CD4-positive, alpha-beta memory T cell (primary cell): ENCODE measurements at regions not wholly inside any gene's neighbourhood (a gene's known extent, or its start where the extent isn't known, plus 50 kb on each side); places are given as distances from the start of the nearest gene placed in this dataset.

Experiments used
- CTCF ChIA-PET: fragments of 350-600 bp; sonication (Branson Sonifier 250); formaldehyde crosslinking; loops from one replicate; lab custom pipeline; 2021; ENCODE audit warnings: inconsistent platforms; ENCODE audit not compliant: partially characterized antibody; lab: Charles Lee
- POLR2A ChIA-PET: fragments of 350-600 bp; sonication (Branson Sonifier 250); formaldehyde crosslinking; loops from one replicate; lab custom pipeline; 2021; ENCODE audit not compliant: partially characterized antibody; lab: Charles Lee
- DNase-seq, 5 donors: peaks; one replicate each; pipeline versions ENCODE4 v3.0.0 to v3.0.0-alpha.2; 2020 to 2022; ENCODE audit warnings: mixed read lengths in 1 of 5
- H3K27ac ChIP-seq: one replicate; pipeline ENCODE4 v1.7.0; 2013; ENCODE audit warnings: low read depth, low read length
- H3K27me3 ChIP-seq: 2 replicates; pipeline ENCODE4 v1.7.0; 2013; ENCODE audit warnings: mild to moderate bottlenecking, low read length, moderate library complexity; ENCODE audit not compliant: insufficient read depth
- H3K36me3 ChIP-seq: 2 replicates; pipeline ENCODE4 v1.7.0; 2013; ENCODE audit warnings: mild to moderate bottlenecking, low read length, moderate library complexity; ENCODE audit not compliant: insufficient read depth
- H3K4me1 ChIP-seq: 2 replicates; pipeline ENCODE4 v1.7.0; 2013; ENCODE audit warnings: mild to moderate bottlenecking, low read length, moderate library complexity; ENCODE audit not compliant: insufficient read depth
- H3K4me3 ChIP-seq, 2 donors: one replicate each; pipeline ENCODE4 v1.7.0; 2013; ENCODE audit warnings: low read length in 2 of 2, mild to moderate bottlenecking in 1 of 2
- H3K9me3 ChIP-seq, 2 donors: one replicate each; pipeline ENCODE4 v1.7.0; 2013; ENCODE audit warnings: low read length in 2 of 2, control low read depth in 1 of 2; ENCODE audit not compliant: control insufficient read depth in 1 of 2
- H3K27ac Mint-ChIP-seq, 7 donors: one replicate each; pipeline ENCODE4 v1.8.0; 2020 to 2021; ENCODE audit warnings: mixed read lengths in 7 of 7, mild to moderate bottlenecking in 6 of 7, inconsistent platforms in 3 of 7, moderate library complexity in 3 of 7
- H3K27me3 Mint-ChIP-seq, 2 donors: one replicate each; pipeline ENCODE4 v1.8.0; 2020 to 2021; ENCODE audit warnings: mixed read lengths in 2 of 2
- H3K36me3 Mint-ChIP-seq, 2 donors: one replicate each; pipeline ENCODE4 v1.8.0; 2020 to 2021; ENCODE audit warnings: mixed read lengths in 2 of 2, inconsistent platforms in 1 of 2, mild to moderate bottlenecking in 1 of 2
- H3K4me1 Mint-ChIP-seq, 4 donors: one replicate each; pipeline ENCODE4 v1.8.0; 2020 to 2021; ENCODE audit warnings: mixed read lengths in 4 of 4, mild to moderate bottlenecking in 1 of 4
- H3K4me3 Mint-ChIP-seq, 8 donors: one replicate each; pipeline ENCODE4 v1.8.0; 2020 to 2021; ENCODE audit warnings: mixed read lengths in 8 of 8, mild to moderate bottlenecking in 7 of 8, moderate library complexity in 6 of 8, inconsistent platforms in 3 of 8
- H3K9me3 Mint-ChIP-seq, 8 donors: one replicate each; pipeline ENCODE4 v1.8.0; 2020 to 2021; ENCODE audit warnings: mixed read lengths in 8 of 8, mild to moderate bottlenecking in 5 of 8, inconsistent platforms in 3 of 8, moderate library complexity in 1 of 8
- intact Hi-C: fragments of 100-400 bp; cut with micrococcal nuclease; formaldehyde crosslinking; loops from one replicate; pipeline ENCODE4 v1.15.1; 2023

DNA sequence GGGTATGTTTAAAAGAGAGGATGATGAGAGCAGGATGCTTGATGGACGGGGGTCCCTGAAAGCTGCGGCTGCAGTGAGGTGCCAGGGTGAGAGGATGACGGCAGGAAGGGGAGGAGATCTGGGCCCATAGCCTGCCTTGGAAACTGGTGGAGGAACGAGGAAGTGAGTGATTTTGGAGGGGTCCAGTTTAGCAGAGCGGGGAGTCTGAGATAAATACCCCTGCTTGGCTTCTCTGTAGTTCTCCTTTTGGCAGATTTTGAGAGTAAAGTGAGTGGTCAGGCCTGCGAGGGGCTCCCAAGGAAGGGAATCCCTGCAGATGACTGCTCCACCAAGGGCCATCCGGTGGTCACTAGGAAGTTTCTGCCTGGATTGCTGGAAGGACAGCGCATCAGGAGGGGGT lies 98.5 kb upstream of the PTCH1 start:
- DNase-seq, result no peak
- Mint-ChIP-seq H3K36me3 (no peaks in the 10 kb centered on the region), H3K27ac (no peak overlapping the region), H3K4me1 (no peaks in the 10 kb centered on the region), H3K9me3 (peaks cover 0 to 7% (median 3%) of the 10 kb centered on the region in 8 donors), H3K27me3 (peaks cover 6 to 12% of the 10 kb centered on the region in 2 donors), H3K4me3 (no peak overlapping the region)
- intact Hi-C loops, result no loop called here
- H3K4me1 ChIP-seq, result no peaks in the 10 kb centered on the region
- H3K36me3 ChIP-seq, result no peaks in the 10 kb centered on the region
- H3K27me3 ChIP-seq, result no peaks in the 10 kb centered on the region
- no peak overlapping the region for H3K4me3 ChIP-seq
- H3K9me3 ChIP-seq, result no peaks in the 10 kb centered on the region
- ChIA-PET CTCF (no interaction called here), POLR2A (no interaction called here)
- no peak overlapping the region for H3K27ac ChIP-seq

DNA sequence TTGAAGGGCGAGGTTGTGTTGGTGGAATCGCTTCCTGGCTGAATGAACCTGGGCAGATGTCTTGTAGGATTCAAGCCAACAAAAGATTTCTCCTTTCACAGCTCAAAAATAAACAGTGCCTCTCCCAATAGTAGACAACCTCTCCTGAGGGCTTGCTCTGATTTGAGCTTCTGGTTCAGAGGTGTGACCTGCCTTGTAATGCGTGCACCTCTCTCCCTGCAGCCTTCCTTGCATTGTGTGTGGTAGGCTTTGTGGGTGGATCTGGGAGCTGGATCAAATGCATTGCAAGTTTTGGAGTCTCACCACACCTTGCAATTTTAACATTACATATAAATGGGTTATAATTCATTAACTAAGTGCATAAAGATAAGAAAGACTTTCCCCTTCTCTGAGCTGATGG lies 96.9 kb upstream of the PTCH1 start:
- CTCF ChIA-PET, result no interaction called here
- H3K27ac Mint-ChIP-seq, result no peak overlapping the region
- no peak overlapping the region for H3K4me3 Mint-ChIP-seq

DNA sequence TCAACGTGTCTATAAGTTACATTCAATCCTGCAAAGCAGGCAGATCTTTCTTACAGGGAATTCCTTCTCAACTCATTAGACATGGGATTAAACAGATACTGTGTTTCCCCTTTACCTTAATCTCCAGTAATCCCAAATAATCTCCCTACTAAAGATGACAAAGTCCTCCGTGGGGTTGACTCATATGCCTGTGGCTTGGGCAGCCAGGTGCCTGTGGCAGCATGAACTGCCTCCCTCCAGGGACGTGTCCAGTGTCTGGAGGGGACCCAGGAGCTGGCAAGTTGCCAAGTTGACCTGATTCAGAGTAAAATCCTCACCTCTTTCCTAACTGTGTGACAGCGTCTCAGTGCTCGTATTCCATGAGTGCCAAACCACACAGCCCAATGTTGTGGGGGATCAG lies 94.6 kb upstream of the PTCH1 start:
- H3K9me3 ChIP-seq, result no peaks in the 10 kb centered on the region
- Mint-ChIP-seq H3K36me3 (no peaks in the 10 kb centered on the region), H3K27me3 (peaks cover 3 to 9% of the 10 kb centered on the region in 2 donors), H3K27ac (no peak overlapping the region), H3K4me1 (no peaks in the 10 kb centered on the region), H3K4me3 (no peak overlapping the region), H3K9me3 (peaks cover 0 to 7% (median 3%) of the 10 kb centered on the region in 8 donors)
- H3K27me3 ChIP-seq, result no peaks in the 10 kb centered on the region
- intact Hi-C loops, result no loop called here
- H3K27ac ChIP-seq, result no peak overlapping the region
- POLR2A ChIA-PET, result no interaction called here
- CTCF ChIA-PET, result no interaction called here
- no peak overlapping the region for H3K4me3 ChIP-seq
- H3K4me1 ChIP-seq, result no peaks in the 10 kb centered on the region
- H3K36me3 ChIP-seq, result no peaks in the 10 kb centered on the region
- DNase-seq, result no peak

More for the DNA sequence above, 96.9 kb upstream of the PTCH1 start:
- POLR2A ChIA-PET, result no interaction called here
- Histone ChIP-seq H3K9me3 (no peaks in the 10 kb centered on the region), H3K27me3 (no peaks in the 10 kb centered on the region), H3K27ac (no peak overlapping the region), H3K4me1 (no peaks in the 10 kb centered on the region), H3K4me3 (no peak overlapping the region), H3K36me3 (no peaks in the 10 kb centered on the region)
- no peak for DNase-seq
- Mint-ChIP-seq H3K9me3 (peaks cover 0 to 7% (median 3%) of the 10 kb centered on the region in 8 donors), H3K36me3 (no peaks in the 10 kb centered on the region), H3K4me1 (no peaks in the 10 kb centered on the region), H3K27me3 (peaks cover 6 to 12% of the 10 kb centered on the region in 2 donors)
- intact Hi-C loops, result no loop called here

DNA sequence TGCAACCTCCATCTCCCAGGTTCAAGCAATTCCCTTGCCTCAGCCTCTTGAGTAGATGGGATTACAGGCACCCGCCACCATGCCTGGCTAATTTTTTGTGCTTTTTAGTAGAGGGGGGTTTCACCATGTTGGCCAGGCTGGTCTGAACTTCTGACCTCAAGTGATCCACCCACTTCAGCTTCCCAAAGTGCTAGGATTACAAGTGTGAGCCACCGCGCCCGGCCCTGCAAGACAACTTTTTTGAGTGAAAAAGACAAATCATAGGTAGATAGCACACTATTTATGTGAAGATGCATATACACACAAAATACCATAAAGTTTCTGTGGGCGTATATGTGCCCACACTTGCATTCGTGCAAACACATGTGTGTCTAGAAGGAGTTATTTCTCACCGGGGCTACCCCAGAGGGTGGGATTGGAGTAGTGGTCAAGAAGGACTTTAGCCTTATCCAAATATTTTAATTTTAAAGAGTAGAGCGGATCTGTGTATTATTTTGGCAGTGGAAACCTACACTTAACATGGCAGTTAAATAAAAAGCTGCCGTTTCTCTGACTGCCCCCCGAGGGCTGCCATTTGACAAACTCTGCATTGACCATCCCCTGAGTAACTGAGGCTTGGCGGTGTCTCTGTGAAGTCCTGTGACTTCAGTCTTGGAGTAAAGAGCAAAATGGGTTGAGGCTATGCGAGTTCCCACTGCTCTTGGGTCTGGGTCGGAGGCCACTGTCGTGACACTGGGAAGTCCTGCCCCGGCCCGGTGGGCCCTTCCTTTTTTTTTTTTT lies 93.4 kb upstream of the PTCH1 start:
- Histone ChIP-seq H3K27me3 (no peaks in the 10 kb centered on the region), H3K36me3 (no peaks in the 10 kb centered on the region), H3K4me3 (no peak overlapping the region), H3K27ac (no peak overlapping the region), H3K4me1 (no peaks in the 10 kb centered on the region), H3K9me3 (no peaks in the 10 kb centered on the region)
- ChIA-PET POLR2A (no interaction called here), CTCF (no interaction called here)
- no peak overlapping the region for H3K4me3 Mint-ChIP-seq
- peaks cover 0 to 1% (median 0%) of the 10 kb centered on the region in 4 donors for H3K4me1 Mint-ChIP-seq
- H3K27me3 Mint-ChIP-seq, result peaks cover 3 to 8% of the 10 kb centered on the region in 2 donors
- intact Hi-C loops, result no loop called here
- no peak overlapping the region for H3K27ac Mint-ChIP-seq
- H3K9me3 Mint-ChIP-seq, result peaks cover 0 to 7% (median 2%) of the 10 kb centered on the region in 8 donors
- no peaks in the 10 kb centered on the region for H3K36me3 Mint-ChIP-seq
- DNase-seq, result no peak

DNA sequence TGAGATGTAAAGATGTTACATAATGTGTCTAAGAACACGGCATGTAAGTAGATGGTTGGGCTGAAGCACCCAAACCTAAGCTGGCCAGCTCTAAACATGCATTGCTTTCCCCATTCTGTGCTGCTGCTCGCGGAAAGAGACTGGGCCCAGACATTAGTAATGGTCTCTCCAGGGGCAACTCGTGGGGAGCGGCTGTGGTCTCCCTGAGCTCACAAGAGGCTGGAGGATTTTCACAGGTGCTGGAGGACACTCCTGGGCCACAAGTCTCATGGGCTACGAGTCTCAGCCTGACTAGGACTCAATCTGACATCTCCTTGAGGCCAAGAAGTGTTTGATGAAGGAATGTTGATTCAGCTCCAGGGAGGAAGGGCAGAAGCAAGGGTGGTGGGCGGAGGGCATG lies 92.7 kb upstream of the PTCH1 start:
- H3K36me3 Mint-ChIP-seq, result no peaks in the 10 kb centered on the region
- H3K4me1 Mint-ChIP-seq, result peaks cover 0 to 1% (median 0%) of the 10 kb centered on the region in 4 donors
- peaks cover 0 to 7% (median 2%) of the 10 kb centered on the region in 8 donors for H3K9me3 Mint-ChIP-seq
- no peak for DNase-seq
- no peaks in the 10 kb centered on the region for H3K27me3 ChIP-seq
- POLR2A ChIA-PET, result no interaction called here
- no peaks in the 10 kb centered on the region for H3K9me3 ChIP-seq
- no peak overlapping the region for H3K27ac Mint-ChIP-seq
- intact Hi-C loops, result no loop called here
- no peak overlapping the region for H3K4me3 Mint-ChIP-seq
- peaks cover 3 to 6% of the 10 kb centered on the region in 2 donors for H3K27me3 Mint-ChIP-seq
- CTCF ChIA-PET, result no interaction called here
- H3K27ac ChIP-seq, result no peak overlapping the region
- no peaks in the 10 kb centered on the region for H3K36me3 ChIP-seq
- H3K4me1 ChIP-seq, result no peaks in the 10 kb centered on the region
- H3K4me3 ChIP-seq, result no peak overlapping the region

DNA sequence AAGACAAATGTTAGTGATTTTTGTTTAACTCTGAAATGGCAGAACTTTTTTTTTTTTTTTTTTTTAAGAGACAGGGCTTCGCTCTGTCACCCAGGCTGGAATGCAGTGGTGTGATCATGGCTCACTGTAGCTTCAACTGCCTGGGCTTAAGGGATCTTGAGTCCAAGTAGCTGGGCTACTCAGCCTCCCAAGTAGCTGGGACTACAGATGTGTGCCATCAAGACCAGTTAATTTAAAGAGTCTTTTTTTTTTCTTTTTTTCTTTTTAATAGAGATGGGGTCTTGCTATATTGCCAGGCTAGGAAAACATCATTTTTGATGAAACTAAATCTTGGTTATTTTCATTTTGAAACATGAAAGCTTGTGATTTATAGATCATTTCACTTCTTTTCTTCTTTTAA lies 91.6 kb upstream of the PTCH1 start:
- POLR2A ChIA-PET, result no interaction called here
- no peaks in the 10 kb centered on the region for H3K4me1 ChIP-seq
- Mint-ChIP-seq H3K36me3 (no peaks in the 10 kb centered on the region), H3K4me1 (peaks cover 0 to 1% (median 0%) of the 10 kb centered on the region in 4 donors), H3K9me3 (peaks cover 0 to 2% (median 0%) of the 10 kb centered on the region in 8 donors), H3K4me3 (no peak overlapping the region), H3K27me3 (peaks cover 2 to 4% of the 10 kb centered on the region in 2 donors), H3K27ac (no peak overlapping the region)
- no peak for DNase-seq
- H3K36me3 ChIP-seq, result no peaks in the 10 kb centered on the region
- CTCF ChIA-PET, result interaction anchor here (0.7 to 0.8 kb wide), 2 partner anchors 8 to 251 kb away, joined by 3 read pairs; no protein-coding TSS in a partner anchor
- H3K27me3 ChIP-seq, result no peaks in the 10 kb centered on the region
- no peak overlapping the region for H3K27ac ChIP-seq
- H3K9me3 ChIP-seq, result no peaks in the 10 kb centered on the region
- H3K4me3 ChIP-seq, result no peak overlapping the region
- intact Hi-C loops, result no loop called here

DNA sequence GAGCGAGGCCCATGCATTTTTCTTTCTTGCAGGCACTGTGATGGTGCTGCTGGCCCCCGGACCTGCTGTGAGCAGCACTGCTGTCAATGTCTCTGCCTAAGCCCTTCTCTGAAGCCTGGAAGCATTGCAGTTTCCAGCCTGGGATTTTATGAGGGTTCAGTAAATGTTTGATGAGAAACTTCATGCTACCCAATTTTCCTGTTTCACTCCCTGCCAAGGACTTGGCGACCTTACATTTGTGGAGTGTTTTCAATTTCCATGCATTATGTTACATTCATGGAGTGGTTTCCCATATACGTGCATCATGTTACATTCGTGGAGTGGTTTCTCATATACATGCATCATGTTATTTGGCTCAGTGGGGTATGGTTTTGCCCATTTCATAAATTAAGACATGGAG lies 90.7 kb upstream of the PTCH1 start:
- Mint-ChIP-seq H3K36me3 (no peaks in the 10 kb centered on the region), H3K27me3 (peaks cover 0 to 4% of the 10 kb centered on the region in 2 donors), H3K9me3 (no peaks in the 10 kb centered on the region), H3K27ac (no peak overlapping the region), H3K4me3 (no peak overlapping the region), H3K4me1 (peaks cover 0 to 1% (median 0%) of the 10 kb centered on the region in 4 donors)
- Histone ChIP-seq H3K27me3 (no peaks in the 10 kb centered on the region), H3K4me3 (no peak overlapping the region), H3K27ac (no peak overlapping the region), H3K4me1 (no peaks in the 10 kb centered on the region), H3K9me3 (no peaks in the 10 kb centered on the region), H3K36me3 (no peaks in the 10 kb centered on the region)
- no peak for DNase-seq
- ChIA-PET POLR2A (no interaction called here), CTCF (no interaction called here)
- intact Hi-C loops, result no loop called here
